NCI-H2171 (cell line): ENCODE measurements at regions not wholly inside any gene's neighbourhood (a gene's known extent, or its start where the extent isn't known, plus 50 kb on each side); places are given as distances from the start of the nearest gene placed in this dataset.
A peak's percentile ranks its signal among the peaks of the same experiment; 100 is the strongest.

Experiments used
- DNase-seq: peaks from one replicate; lab custom pipeline; 2025; lab: John Stamatoyannopoulos, UW

DNA sequence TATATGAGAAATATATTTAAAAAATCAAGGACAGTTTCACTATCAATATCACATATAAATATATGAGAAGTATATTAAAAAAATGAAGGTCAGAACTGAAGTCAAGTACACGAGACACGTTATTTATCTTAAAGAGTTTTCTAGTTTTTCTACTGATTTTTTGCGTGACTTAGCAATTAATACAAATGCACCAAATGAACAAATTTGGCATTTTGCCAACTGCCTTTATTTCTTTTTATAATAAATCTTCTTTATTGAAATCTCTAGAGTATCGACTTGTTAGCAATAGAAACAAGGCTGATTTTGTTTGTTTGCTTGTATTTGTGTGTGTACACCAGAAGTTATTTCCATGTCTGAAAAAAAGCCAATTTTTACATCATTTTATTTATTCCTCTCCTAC is 1684.7 kb upstream of the RAG2 start:
- no peak for DNase-seq

DNA sequence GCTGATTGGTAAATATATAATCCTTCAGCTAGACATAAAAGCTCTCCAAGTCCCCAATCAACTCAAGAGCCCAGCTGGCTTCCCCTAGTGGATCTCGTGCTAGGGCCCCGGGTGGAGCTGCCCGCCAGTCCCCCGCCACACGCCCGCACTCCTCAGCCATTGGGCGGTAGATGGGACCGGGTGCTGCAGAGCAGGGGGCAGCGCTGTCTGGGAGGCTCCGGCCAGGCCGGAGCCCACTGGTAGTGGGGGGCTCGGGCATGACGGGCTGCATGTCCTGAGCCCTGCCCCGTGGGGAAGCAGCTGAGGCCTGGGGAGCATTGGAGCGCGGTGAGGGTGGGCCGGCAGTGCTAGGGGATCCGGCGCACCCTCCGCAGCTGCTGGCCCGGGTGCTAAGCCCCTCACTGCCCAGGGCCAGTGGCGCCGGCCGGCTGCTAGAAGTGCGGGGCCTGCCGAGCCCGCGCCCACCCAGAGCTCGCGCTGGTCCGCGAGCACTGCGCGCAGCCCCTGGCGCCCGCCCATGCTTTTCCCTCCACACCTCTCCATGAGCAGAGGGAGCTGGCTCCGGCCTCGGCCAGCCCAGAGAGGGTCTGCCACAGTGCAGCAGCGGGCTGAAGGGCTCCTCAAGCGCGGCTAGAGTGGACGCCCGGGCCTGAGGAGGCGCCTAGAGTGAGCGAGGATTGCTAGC is 1680.6 kb upstream of the RAG2 start:
- DNase-seq = no peak

- no peak for DNase-seq
Measured at GRCh38 chr11:38274031-38274430, 1676.0 kb upstream of the RAG2 start.

DNA sequence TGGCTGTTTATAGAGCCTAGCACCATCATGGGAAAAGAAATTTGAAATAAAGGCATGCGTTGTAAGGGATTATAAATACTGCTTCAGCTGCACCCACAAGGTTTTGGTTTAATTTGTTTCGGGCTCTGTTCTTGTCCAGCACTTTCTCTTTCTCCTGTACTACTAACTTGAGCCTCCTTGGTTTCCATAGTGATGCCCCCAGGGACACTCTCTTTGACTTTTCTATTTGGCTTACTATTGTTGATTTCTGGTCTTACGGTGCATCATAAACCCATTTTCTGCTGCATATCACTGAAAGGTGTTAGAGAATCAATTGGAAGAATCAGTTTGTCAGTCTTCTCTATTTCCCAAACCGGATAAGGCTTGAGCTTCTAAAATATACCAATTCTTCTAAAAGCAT is 1674.3 kb upstream of the RAG2 start:
- DNase-seq = no peak

- DNase-seq = no peak
Measured at GRCh38 chr11:38266691-38267090, 1668.7 kb upstream of the RAG2 start.

GRCh38 chr11:38256436-38256835 is 1658.4 kb upstream of the RAG2 start:
- DNase-seq = no peak

DNA sequence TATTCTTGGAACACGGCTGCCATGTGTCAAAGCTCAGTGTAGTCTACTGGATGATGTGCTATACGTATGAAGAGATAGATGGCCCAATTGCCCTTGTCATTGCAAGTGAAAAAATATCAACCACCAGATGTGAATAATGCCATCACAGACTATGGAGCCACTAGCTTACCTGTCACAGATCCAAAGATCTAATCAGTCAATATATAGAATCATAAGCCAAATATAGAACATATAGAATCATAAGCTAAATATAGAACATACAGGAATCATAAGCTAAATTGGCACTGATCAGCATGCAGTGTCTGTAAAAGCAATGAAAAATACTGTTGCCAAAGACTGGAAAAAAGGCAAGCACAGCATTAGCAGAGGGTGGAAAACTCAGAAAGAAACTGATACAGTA is 1656.9 kb upstream of the RAG2 start:
- DNase-seq = no peak

GRCh38 chr11:38252620-38253019 is 1654.6 kb upstream of the RAG2 start:
- no peak for DNase-seq

- DNase-seq = no peak
Measured at GRCh38 chr11:38246451-38246850, 1648.4 kb upstream of the RAG2 start.

DNA sequence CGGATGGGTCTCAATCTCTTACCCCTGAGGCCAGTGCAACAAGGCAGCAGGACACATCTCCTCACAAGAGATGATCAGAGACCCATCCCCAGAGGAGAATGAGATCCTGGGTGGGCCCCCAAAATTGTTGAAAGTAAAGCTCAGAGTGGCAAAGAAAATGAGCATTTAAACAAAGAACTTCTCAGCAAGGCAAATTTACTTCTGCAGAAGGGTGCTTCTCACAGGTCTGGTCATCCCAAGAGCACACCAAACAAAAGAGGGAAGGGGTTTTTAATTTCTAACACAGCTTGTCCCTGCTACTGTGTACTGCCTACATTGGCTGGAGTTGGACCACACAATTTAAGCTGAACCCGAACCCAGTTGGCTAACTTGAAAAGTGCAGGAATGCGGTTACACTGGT is 1628.6 kb upstream of the RAG2 start:
- no peak for DNase-seq

- no peak for DNase-seq
Measured at GRCh38 chr11:38221295-38221694, 1623.3 kb upstream of the RAG2 start.

DNA sequence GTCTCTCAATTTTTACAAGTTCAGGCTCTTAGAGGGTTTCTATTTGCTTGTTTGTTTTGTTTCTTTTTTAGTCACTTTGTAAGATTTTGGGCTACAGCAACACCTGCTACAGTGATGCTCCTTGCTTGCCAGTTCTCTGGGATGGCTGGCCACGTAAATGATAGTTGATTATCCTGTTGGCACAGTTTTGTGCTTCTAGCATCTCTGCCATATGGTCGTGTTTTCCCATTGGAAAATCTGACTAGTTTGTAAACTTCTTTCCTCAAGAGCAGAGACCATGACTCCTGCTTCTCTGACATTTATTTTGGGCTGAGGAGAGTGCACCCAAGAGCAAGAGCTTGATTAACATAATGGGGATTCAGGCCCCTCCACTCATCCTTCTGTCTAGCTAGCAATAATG is 1621.6 kb upstream of the RAG2 start:
- peak; percentile 52 for DNase-seq

DNA sequence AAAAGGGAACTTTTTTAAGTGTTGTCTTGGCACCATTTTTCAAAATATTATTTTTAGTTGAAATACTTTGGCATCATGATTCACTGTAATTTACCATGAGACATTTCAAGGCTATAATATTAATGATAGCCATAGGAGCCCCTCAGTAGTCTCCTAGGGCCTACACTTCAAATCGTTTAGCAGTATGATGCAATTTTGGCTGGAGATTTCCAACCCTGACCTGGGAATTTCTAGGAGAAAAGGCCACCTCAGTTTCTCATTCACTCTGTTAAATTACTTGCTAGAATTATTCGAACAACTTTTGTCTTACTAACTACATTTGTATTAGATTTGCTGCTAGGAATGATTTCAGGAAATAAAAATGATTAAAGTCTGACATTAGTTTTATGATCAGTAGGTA is 1610.9 kb upstream of the RAG2 start:
- no peak for DNase-seq

DNA sequence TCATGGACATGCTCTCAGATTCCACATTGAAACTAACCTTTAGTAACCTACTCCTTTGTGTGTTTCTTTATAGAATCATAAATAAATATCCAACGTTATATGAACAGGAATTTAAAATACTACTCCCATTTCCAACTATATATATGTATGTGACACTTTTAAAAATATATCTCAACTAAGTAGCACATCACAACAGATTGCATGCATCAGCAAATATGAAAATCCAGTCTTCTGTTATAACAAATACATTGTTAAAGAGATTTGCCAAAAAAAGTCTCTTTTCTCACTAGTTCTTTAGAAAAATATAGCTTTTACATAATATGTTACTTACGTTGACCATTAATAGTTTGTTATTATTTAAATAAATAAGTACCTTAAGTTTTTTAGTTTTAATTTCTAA is 1608.6 kb upstream of the RAG2 start:
- DNase-seq = no peak

DNA sequence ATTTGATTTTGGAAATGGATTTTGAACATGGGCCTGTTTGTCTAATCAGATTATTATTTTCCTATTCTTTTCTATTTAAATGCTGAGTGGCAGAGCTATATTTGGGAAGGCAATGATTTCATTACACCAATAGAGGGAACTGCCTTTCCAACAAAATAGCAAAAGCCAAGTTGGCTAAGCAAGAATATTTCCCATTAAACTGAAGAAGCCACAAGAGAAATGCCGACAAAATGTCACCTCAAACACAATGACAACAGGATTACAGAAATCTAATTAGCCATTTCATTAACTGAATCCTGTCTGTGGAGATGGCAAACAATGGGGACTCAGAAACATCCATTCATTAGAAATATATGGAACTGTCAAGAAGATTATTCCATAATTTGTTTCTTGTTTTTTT is 1593.1 kb upstream of the RAG2 start:
- DNase-seq = no peak

DNA sequence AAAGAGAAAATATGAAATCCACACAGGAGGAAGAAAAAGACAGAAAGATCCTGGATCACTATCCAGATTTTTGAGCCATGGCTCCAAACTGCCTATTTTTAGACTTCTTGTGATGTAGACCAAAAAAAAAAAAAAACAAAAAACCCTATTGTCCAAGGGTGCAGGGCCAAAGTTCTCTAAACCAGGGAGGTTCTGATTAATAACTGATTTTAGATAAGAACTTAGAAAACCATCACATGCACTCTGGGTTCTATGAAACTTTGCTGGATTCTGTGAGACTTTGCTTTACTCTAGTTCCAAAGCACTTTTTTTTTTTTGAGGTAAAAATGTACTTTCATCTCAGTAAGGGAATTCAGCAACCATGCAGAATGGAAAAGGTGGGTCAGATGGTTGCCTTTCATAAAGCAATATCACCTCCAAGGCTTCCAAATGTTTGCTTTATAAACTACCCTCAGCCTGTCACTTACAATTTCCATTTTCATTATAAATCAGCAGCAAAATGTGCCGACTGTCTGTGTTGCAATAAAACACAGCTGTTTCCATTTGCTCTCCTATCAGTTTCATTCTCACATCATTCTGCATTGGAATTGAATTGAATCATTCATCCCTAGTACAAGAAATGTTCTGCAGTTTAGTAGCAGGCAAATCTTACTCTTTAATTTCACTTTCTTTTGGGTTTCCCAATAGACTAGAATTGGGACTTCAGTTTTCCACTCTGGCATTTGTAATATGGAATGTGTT is 1584.3 kb upstream of the RAG2 start:
- DNase-seq = no peak

GRCh38 chr11:38176686-38177322 is 1578.8 kb upstream of the RAG2 start:
- no peak for DNase-seq

GRCh38 chr11:38173676-38174075 is 1575.6 kb upstream of the RAG2 start:
- DNase-seq = no peak

DNA sequence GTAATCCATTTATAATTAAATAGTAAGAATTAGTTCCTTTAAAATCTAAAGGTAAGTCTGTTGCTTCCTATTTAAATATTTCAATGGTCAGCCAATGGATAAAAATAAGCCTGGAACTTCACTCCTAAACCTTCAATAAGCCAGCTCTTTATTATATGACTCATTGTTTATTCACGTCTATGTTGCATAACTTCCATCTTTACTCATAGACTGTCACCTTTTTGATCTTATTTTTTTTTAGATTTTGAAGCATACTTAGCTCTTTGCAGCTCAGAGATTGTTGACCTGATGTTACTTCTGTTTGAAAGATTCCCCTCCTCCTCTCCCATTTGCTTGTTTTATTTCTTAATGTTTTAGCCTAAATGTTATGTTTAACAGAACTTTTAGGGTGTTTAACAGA is 1571.2 kb upstream of the RAG2 start:
- DNase-seq = no peak

GRCh38 chr11:38163526-38163925 is 1565.5 kb upstream of the RAG2 start:
- no peak for DNase-seq

GRCh38 chr11:38160433-38160832 is 1562.4 kb upstream of the RAG2 start:
- no peak for DNase-seq

DNA sequence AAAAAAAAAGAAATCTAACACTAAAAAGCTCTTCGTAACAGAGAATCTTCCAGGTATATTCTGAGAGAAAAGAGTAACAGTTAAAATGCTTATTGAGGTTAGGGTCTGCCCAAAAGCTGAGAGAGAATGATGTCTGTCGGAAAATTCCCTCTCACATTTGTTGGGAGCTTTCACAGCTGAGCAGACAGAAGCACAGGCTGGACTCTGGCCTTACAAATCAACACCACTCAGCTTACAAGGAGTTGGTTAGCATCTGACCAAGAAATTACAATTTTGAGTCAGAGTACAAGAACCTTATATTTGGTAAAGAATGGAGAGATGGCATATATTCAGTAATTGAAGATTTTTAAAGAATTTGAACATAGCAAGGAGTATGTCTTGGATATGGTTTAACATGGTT is 1561.0 kb upstream of the RAG2 start:
- no peak for DNase-seq

DNA sequence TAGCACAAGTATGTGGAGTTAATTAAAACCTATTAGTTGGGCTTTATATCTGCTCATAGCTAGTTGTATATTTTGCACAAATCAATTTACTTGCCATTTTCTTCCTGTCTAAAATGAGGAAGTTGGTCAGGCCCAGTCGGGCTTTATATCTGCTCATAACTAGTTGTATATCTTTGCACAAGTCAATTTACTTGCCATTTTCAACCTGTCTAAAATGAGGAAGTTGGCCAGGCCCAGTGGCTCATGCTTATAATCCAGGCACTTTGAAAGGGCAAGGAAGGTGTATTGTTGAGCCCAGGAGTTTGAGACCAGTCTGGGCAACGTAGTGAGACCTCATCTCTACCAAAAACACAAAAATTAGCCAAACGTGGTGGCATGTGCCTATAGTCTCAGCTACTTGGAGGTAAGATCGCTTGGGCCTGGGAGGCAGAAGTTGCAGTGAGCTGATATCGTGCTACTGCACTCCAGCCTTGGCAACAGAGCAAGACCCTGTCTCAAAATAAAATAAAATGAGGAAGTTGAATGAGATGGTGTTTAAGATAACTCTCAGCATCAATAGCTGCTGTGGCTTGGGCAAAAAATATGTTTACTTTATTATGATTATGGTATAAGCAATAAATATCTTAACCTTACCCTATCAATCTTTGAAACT is 1558.6 kb upstream of the RAG2 start:
- DNase-seq = no peak
